Pancreas (tissue), 10 donors: ENCODE measurements at regions not wholly inside any gene's neighbourhood (a gene's known extent, or its start where the extent isn't known, plus 50 kb on each side); places are given as distances from the start of the nearest gene placed in this dataset.
A peak's percentile ranks its signal among the peaks of the same experiment; 100 is the strongest.

Experiments
- ATAC-seq, 4 donors: fragments of 200-7000 bp; cut with Tn5 transposase; one replicate each; pipeline versions ENCODE4 v1.8.0 to v1.9.1; 2020; ENCODE audit warnings: mild to moderate bottlenecking in 4 of 4, moderate library complexity in 4 of 4
- DNase-seq, 6 donors: peaks; one replicate each; pipeline ENCODE4 v3.0.0-alpha.2; 2020
- FAIRE-seq: peaks from 2 replicates; lab custom pipeline; 2012; peaks lifted over from hg19 to GRCh38; lab: Jason Lieb, UNC
- H3K27ac ChIP-seq, 4 donors: fragments of 200-600 bp; sonication (generic); 1 replicate in 3 of 4; 2 replicates in 1 of 4; pipeline versions ENCODE4 v1.5.0 to v1.8.0; 2020
- H3K27me3 ChIP-seq, 4 donors: fragments of 200-600 bp; one replicate each; pipeline ENCODE4 v1.8.0; 2021
- H3K36me3 ChIP-seq, 3 donors: fragments of 200-600 bp; sonication (generic) in 1 of 3; one replicate each; pipeline versions ENCODE4 v1.5.0 to v1.8.0; 2020 to 2021
- H3K4me1 ChIP-seq, 3 donors: fragments of 200-600 bp; one replicate each; pipeline ENCODE4 v1.8.0; 2021
- H3K4me3 ChIP-seq, 4 donors: fragments of 200-600 bp; sonication (generic) in 2 of 4; one replicate each; pipeline versions ENCODE4 v1.5.0 to v1.8.0; 2020 to 2021
- H3K9me3 ChIP-seq, 4 donors: fragments of 200-600 bp; one replicate each; pipeline ENCODE4 v1.8.0; 2021
- CTCF ChIP-seq, 4 donors: fragments of 200-600 bp; sonication (generic) in 3 of 4; IDR thresholded peaks; one replicate each; pipeline versions ENCODE4 v1.5.0 to v1.8.0; 2021; ENCODE audit warnings: antibody characterized with exemption in 4 of 4
- WGBS, 2 donors: extraction: QIAGEN DNeasy Blood & Tissue Kit; methylation state at CpG; one replicate each; pipeline ENCODE4 v1.1.7; 2013; 5-methylcytosine and 5-hydroxymethylcytosine counted together
- intact Hi-C, 3 donors: fragments of 100-400 bp; cut with DNase I; formaldehyde crosslinking; loops; one replicate each; pipeline versions ENCODE4 v1.11.1 to v1.14.2; 2022
- donor health status: healthy with polysubstance abuse.
- donor health status: DM: no; HTN: no; CAD: no; lungs with moderate emphysema.
- donor health status: DM: no; HTN: no; CAD: no.
- donor health status: control.
- donor health status: control.
- donor health status: Bipolar disorder and iron deficiency.
- donor health status: DM: yes; HTN: yes; CAD: no.
- donor health status: DM: no; HTN: no; CAD: no.
- donor health status: DM: no; HTN: no; CAD: no.
- donor health status: DM: yes; HTN: yes; CAD: no.

DNA sequence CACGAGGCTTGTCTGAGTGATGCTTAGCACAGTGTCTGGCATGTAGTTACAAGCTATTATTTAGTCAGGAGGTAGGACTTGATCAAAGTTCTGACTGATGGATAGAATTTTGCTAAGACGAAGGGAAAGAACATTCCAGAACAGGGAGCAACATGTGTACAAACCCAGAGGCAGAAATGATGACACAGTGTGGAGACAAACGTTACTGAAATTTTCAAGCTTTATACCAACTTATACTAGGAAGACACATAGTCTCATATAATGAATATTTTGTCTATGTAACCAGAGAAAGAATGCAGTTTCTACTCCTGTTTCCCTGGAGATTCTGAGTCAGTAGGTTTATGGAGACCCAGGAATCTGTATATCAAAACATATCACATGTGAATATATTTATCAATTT lies 123.4 kb downstream of the FAM124B start:
- WGBS, 2 donors: 56 to 69% methylated on average over 3 of the region's 3 CpGs
- H3K27ac ChIP-seq: no peak overlapping the region
- ATAC-seq: no peak
- FAIRE-seq: no peak
- H3K36me3 ChIP-seq: no peaks in the 10 kb centered on the region
- no peak for TF ChIP-seq CTCF (IDR thresholded peaks at IDR 0.05)
- no peak overlapping the region for H3K4me3 ChIP-seq
- H3K9me3 ChIP-seq: no peaks in the 10 kb centered on the region
- intact Hi-C loops: no loop called here
- no peaks in the 10 kb centered on the region for H3K4me1 ChIP-seq
- no peak for DNase-seq
- H3K27me3 ChIP-seq: no peaks in the 10 kb centered on the region

GRCh38 chr2:224276251-224276650 lies 125.7 kb downstream of the FAM124B start:
- no peaks in the 10 kb centered on the region for H3K36me3 ChIP-seq
- no peak overlapping the region for H3K27ac ChIP-seq
- H3K9me3 ChIP-seq: no peaks in the 10 kb centered on the region
- DNase-seq: no peak
- FAIRE-seq: no peak
- intact Hi-C loops: no loop called here
- H3K27me3 ChIP-seq: no peaks in the 10 kb centered on the region
- H3K4me1 ChIP-seq: no peaks in the 10 kb centered on the region
- no peak for ATAC-seq
- TF ChIP-seq CTCF (IDR thresholded peaks at IDR 0.05): no peak
- H3K4me3 ChIP-seq: no peak overlapping the region

- intact Hi-C loops: no loop called here
- WGBS, 2 donors: 67 to 71% methylated on average over 6 of the region's 6 CpGs
- ATAC-seq (no peak), DNase-seq (no peak), FAIRE-seq (no peak)
- no peak overlapping the region for H3K4me3 ChIP-seq
- no peaks in the 10 kb centered on the region for H3K4me1 ChIP-seq
- H3K27ac ChIP-seq: no peak overlapping the region
- H3K27me3 ChIP-seq: no peaks in the 10 kb centered on the region
- no peaks in the 10 kb centered on the region for H3K9me3 ChIP-seq
- H3K36me3 ChIP-seq: no peaks in the 10 kb centered on the region
- TF ChIP-seq CTCF (IDR thresholded peaks at IDR 0.05): no peak
These were observed 129.5 kb downstream of the FAM124B start for GRCh38 chr2:224272237-224272910.

GRCh38 chr2:224271617-224272236 lies 130.2 kb downstream of the FAM124B start:
- H3K4me3 ChIP-seq: no peak overlapping the region
- ATAC-seq: no peak
- H3K27ac ChIP-seq: no peak overlapping the region
- intact Hi-C loops: no loop called here
- DNase-seq: no peak
- H3K27me3 ChIP-seq: no peaks in the 10 kb centered on the region
- no peaks in the 10 kb centered on the region for H3K36me3 ChIP-seq
- FAIRE-seq: no peak
- H3K9me3 ChIP-seq: no peaks in the 10 kb centered on the region
- 63% methylated on average over 1 of the region's 1 CpG for WGBS, 2 donors
- TF ChIP-seq CTCF (IDR thresholded peaks at IDR 0.05): no peak
- H3K4me1 ChIP-seq: no peaks in the 10 kb centered on the region

DNA sequence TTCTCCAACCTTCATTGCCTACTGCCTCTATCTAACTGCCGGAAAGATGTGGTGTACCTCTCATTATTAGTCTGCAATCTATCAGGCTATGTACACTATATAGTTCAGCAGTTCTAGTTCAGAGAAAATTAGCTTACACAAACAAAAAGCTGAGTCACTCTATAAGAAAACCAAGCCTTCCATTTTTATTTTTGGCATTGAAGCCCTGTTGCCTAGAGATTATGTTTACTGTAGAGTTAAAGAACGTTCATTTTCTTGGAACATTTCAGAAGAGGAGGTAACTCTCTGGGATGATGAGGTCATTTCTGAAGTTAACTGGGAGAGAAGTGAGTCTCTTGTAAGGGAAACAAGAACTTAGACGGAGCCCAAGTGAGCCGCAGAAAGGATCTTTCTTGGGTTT lies 133.5 kb downstream of the FAM124B start:
- ATAC-seq: peak; percentile 81 to 97 (median 94)
- Histone ChIP-seq H3K27me3 (no peaks in the 10 kb centered on the region), H3K4me3 (no peak overlapping the region), H3K27ac (no peak overlapping the region), H3K9me3 (no peaks in the 10 kb centered on the region), H3K36me3 (no peaks in the 10 kb centered on the region), H3K4me1 (no peaks in the 10 kb centered on the region)
- 55 to 57% methylated on average over 4 of the region's 4 CpGs for WGBS, 2 donors
- intact Hi-C loops: no loop called here
- FAIRE-seq: no peak
- no peak for TF ChIP-seq CTCF (IDR thresholded peaks at IDR 0.05)
- no peak for DNase-seq
